ENCODE measurements at regions not wholly inside any gene's neighbourhood (a gene's known extent, or its start where the extent isn't known, plus 50 kb on each side); places are given as distances from the start of the nearest gene placed in this dataset.

GRCh38 chr9:108803428-108804065, 52.2 kb downstream of the ACTL7B start:
- Histone ChIP-seq H3K9ac (ENCODE audit: low read depth in 1 of 2, low read length in 2 of 2) (no peak overlapping the region), H3K27me3 (ENCODE audit: control insufficient read depth in 4 of 4, insufficient read depth in 4 of 4, low read length in 3 of 4) (peaks cover 0 to 3% (median 1%) of the 10 kb centered on the region in 4 donors), H3K9me3 (ENCODE audit: control insufficient read depth in 4 of 4, low read length in 3 of 4) (no peaks in the 10 kb centered on the region), H3K36me3 (ENCODE audit: control insufficient read depth in 4 of 4, insufficient read depth in 3 of 4, low read depth in 1 of 4, low read length in 3 of 4) (no peaks in the 10 kb centered on the region), H3K4me3 (ENCODE audit: low read depth in 1 of 3, low read length in 3 of 3) (no peak overlapping the region), H3K4me1 (ENCODE audit: control insufficient read depth in 4 of 4, insufficient read depth in 4 of 4, low read length in 3 of 4) (no peaks in the 10 kb centered on the region), H3K27ac (ENCODE audit: low read depth in 1 of 2, low read length in 2 of 2) (no peak overlapping the region)
- no peak for DNase-seq (ENCODE audit: low spot score)
- TF ChIP-seq GABPA (IDR thresholded peaks at IDR 0.05 in 1 of 2, conservative IDR thresholded peaks at IDR 0.05 in 1 of 2) (no peak), MAX (IDR thresholded peaks at IDR 0.05) (no peak), ZBTB33 (IDR thresholded peaks at IDR 0.05) (no peak), HNF4G (IDR thresholded peaks at IDR 0.05) (no peak), FOXA2 (IDR thresholded peaks at IDR 0.05) (no peak), RAD21 (IDR thresholded peaks at IDR 0.05) (no peak), REST (IDR thresholded peaks at IDR 0.05) (no peak), JUND (IDR thresholded peaks at IDR 0.05) (no peak), EGR1 (IDR thresholded peaks at IDR 0.05; ENCODE audit: low read depth in 2 of 2) (no peak), SP1 (IDR thresholded peaks at IDR 0.05) (no peak)
- 78% methylated on average over 3 of the region's 3 CpGs for WGBS

GRCh38 chr9:108802967-108803366, 52.8 kb downstream of the ACTL7B start:
- 87% methylated on average over 4 of the region's 4 CpGs for WGBS
- TF ChIP-seq FOXA2 (IDR thresholded peaks at IDR 0.05) (no peak), SP1 (IDR thresholded peaks at IDR 0.05) (no peak), HNF4A (conservative IDR thresholded peaks at IDR 0.05) (no peak), TAF1 (conservative IDR thresholded peaks at IDR 0.05) (no peak), ZBTB33 (IDR thresholded peaks at IDR 0.05) (no peak), GABPA (IDR thresholded peaks at IDR 0.05 in 1 of 2, conservative IDR thresholded peaks at IDR 0.05 in 1 of 2) (no peak), MAX (IDR thresholded peaks at IDR 0.05) (no peak), NR2F2 (IDR thresholded peaks at IDR 0.05) (no peak), REST (IDR thresholded peaks at IDR 0.05) (no peak), YY1 (IDR thresholded peaks at IDR 0.05) (no peak), ATF3 (IDR thresholded peaks at IDR 0.05) (no peak), CTCF (IDR thresholded peaks at IDR 0.05; ENCODE audit: low read depth, low read length, missing input control) (no peak), EGR1 (IDR thresholded peaks at IDR 0.05; ENCODE audit: low read depth in 2 of 2) (no peak), RXRA (IDR thresholded peaks at IDR 0.05) (no peak), JUND (IDR thresholded peaks at IDR 0.05) (no peak)
- Histone ChIP-seq H3K9ac (ENCODE audit: low read depth in 1 of 2, low read length in 2 of 2) (no peak overlapping the region), H3K9me3 (ENCODE audit: control insufficient read depth in 4 of 4, low read length in 3 of 4) (no peaks in the 10 kb centered on the region), H3K36me3 (ENCODE audit: control insufficient read depth in 4 of 4, insufficient read depth in 3 of 4, low read depth in 1 of 4, low read length in 3 of 4) (no peaks in the 10 kb centered on the region), H3K4me1 (ENCODE audit: control insufficient read depth in 4 of 4, insufficient read depth in 4 of 4, low read length in 3 of 4) (no peaks in the 10 kb centered on the region), H3K27ac (ENCODE audit: low read depth in 1 of 2, low read length in 2 of 2) (no peak overlapping the region), H3K4me3 (ENCODE audit: low read depth in 1 of 3, low read length in 3 of 3) (no peak overlapping the region), H3K27me3 (ENCODE audit: control insufficient read depth in 4 of 4, insufficient read depth in 4 of 4, low read length in 3 of 4) (peaks cover 0 to 3% (median 1%) of the 10 kb centered on the region in 4 donors)
- DNase-seq (ENCODE audit: low spot score): no peak
